HepG2 (cell line): ENCODE measurements at regions not wholly inside any gene's neighbourhood (a gene's known extent, or its start where the extent isn't known, plus 50 kb on each side); places are given as distances from the start of the nearest gene placed in this dataset.

Experiments
- ATAC-seq: fragments of 200-7000 bp; cut with Tn5 transposase; 3 replicates; pipeline ENCODE4 v1.9.1; 2020; ENCODE audit warnings: mild to moderate bottlenecking, moderate library complexity
- BruUV-seq: library from RNA; stranded (reverse); fragments of 400-500 nt; replicated peaks from 2 replicates; lab custom pipeline; 2021; lab: Mats Ljungman, UMichigan
- CTCF ChIA-PET: fragments of 300-600 bp; formaldehyde crosslinking; extraction: SDS; loops from one replicate; lab custom pipeline; 2021; ENCODE audit warnings: low total read pairs, inconsistent platforms, low intra/inter-chr PET ratio; lab: Yijun Ruan, JAX
- POLR2A ChIA-PET: fragments of 350-600 bp; sonication (Branson Sonifier 250); formaldehyde crosslinking; loops from one replicate; lab custom pipeline; 2020; ENCODE audit warnings: antibody characterized with exemption, inconsistent platforms; lab: Yijun Ruan, JAX
- DNase-seq: peaks from one replicate; pipeline ENCODE4 v3.0.0-alpha.2; 2015; ENCODE audit warnings: low spot score
- FAIRE-seq: peaks from 3 replicates; lab custom pipeline; 2011; peaks lifted over from hg19 to GRCh38; lab: Jason Lieb, UNC
- H2AFZ ChIP-seq: one replicate; pipeline ENCODE4 v1.6.1; 2011; ENCODE audit warnings: low read length, inconsistent platforms
- H3K27ac ChIP-seq: fragments of 300-600 bp; 3 replicates; pipeline ENCODE4 v1.8.0; 2011; ENCODE audit warnings: mixed run types, mild to moderate bottlenecking, mixed read lengths, low read length, inconsistent platforms; ENCODE audit not compliant: insufficient read depth; ENCODE audit errors: extremely low read length
- H3K27me3 ChIP-seq, 2 experiments: fragments of 200-600 bp in 1 of 2; 2 replicates in 1 of 2; 3 replicates in 1 of 2; pipeline versions ENCODE4 v1.6.0 to v1.8.0; 2011; ENCODE audit warnings: low read length in 2 of 2, mild to moderate bottlenecking in 2 of 2, moderate library complexity in 2 of 2, inconsistent platforms in 1 of 2; ENCODE audit not compliant: insufficient read depth in 2 of 2, control insufficient read depth in 1 of 2
- H3K36me3 ChIP-seq, 2 experiments: fragments of 200-600 bp in 1 of 2; replicated peaks in 1 of 2; 2 replicates in 1 of 2; 3 replicates in 1 of 2; pipeline versions ENCODE4 v1.5.1 to v1.8.0; 2011; ENCODE audit warnings: low read length in 2 of 2, inconsistent platforms in 1 of 2; ENCODE audit not compliant: insufficient read depth in 2 of 2, control insufficient read depth in 1 of 2
- H3K4me1 ChIP-seq: 2 replicates; pipeline ENCODE4 v1.5.1; 2012; ENCODE audit warnings: low read length, inconsistent platforms; ENCODE audit not compliant: insufficient read depth
- H3K4me2 ChIP-seq: 2 replicates; pipeline ENCODE4 v1.6.0; 2011; ENCODE audit warnings: low read depth, low read length, inconsistent platforms
- H3K4me3 ChIP-seq, 3 experiments: fragments of 200-600 bp in 1 of 3; sonication (generic), shearing (Covaris generic) in 1 of 3; replicated peaks in 1 of 3; 2 replicates each; pipeline ENCODE4 v1.5.1; 2011 to 2016; ENCODE audit warnings: low read length in 3 of 3, inconsistent platforms in 2 of 3, low read depth in 2 of 3, mild to moderate bottlenecking in 2 of 3, control low read depth in 1 of 3, mixed read lengths in 1 of 3; ENCODE audit not compliant: insufficient read depth in 1 of 3
- H3K79me2 ChIP-seq: one replicate; pipeline ENCODE4 v1.6.1; 2011; ENCODE audit warnings: low read length, inconsistent platforms; ENCODE audit not compliant: insufficient read depth
- H3K9ac ChIP-seq: 2 replicates; pipeline ENCODE4 v1.6.0; 2011; ENCODE audit warnings: mild to moderate bottlenecking, low read depth, low read length, inconsistent platforms; ENCODE audit not compliant: insufficient read depth
- H3K9me3 ChIP-seq: 2 replicates; pipeline ENCODE4 v1.5.1; 2012; ENCODE audit warnings: mild to moderate bottlenecking, low read length
- H4K20me1 ChIP-seq: 2 replicates; pipeline ENCODE4 v1.6.0; 2011; ENCODE audit warnings: inconsistent platforms, mild to moderate bottlenecking, low read length, moderate library complexity; ENCODE audit not compliant: insufficient read depth
- CEBPG ChIP-seq: IDR thresholded peaks from 2 replicates; pipeline ENCODE4 v1.6.1; 2016
- HOXA7 ChIP-seq: sonication (generic); formaldehyde crosslinking; IDR thresholded peaks from 2 replicates; pipeline ENCODE4 v1.8.1; 2022; ENCODE audit warnings: mild to moderate bottlenecking, missing genetic modification reagents, moderate library complexity
- SATB2 ChIP-seq: sonication (generic); formaldehyde crosslinking; IDR thresholded peaks from 2 replicates; pipeline ENCODE4 v1.5.0; 2020; ENCODE audit warnings: missing genetic modification reagents
- SPEN ChIP-seq: sonication (generic); formaldehyde crosslinking; IDR thresholded peaks from 2 replicates; pipeline ENCODE4 v1.5.1; 2020; ENCODE audit warnings: low read depth, mild to moderate bottlenecking, missing genetic modification reagents
- SRSF1 ChIP-seq: fragments of 200-400 bp; formaldehyde crosslinking; optimal IDR thresholded peaks from 2 replicates; pipeline ENCODE3; 2017; ENCODE audit warnings: mild to moderate bottlenecking, low read depth, low read length, moderate library complexity
- SYNCRIP ChIP-seq: fragments of 200-400 bp; formaldehyde crosslinking; IDR thresholded peaks from 2 replicates; pipeline ENCODE4 v1.6.1; 2018; ENCODE audit warnings: mild to moderate bottlenecking, low read depth, low read length; ENCODE audit not compliant: insufficient read depth
- TCF7 ChIP-seq: sonication (generic); IDR thresholded peaks from 2 replicates; pipeline ENCODE4 v1.6.1; 2016; ENCODE audit warnings: antibody characterized with exemption, low read depth
- TEAD3 ChIP-seq: optimal IDR thresholded peaks from 2 replicates; pipeline ENCODE3; 2016; ENCODE audit warnings: borderline replicate concordance
- ZMYM4 ChIP-seq: sonication (generic); formaldehyde crosslinking; IDR thresholded peaks from 2 replicates; pipeline ENCODE4 v1.8.1; 2023; ENCODE audit warnings: mild to moderate bottlenecking, missing genetic modification reagents
- ZNF34 ChIP-seq: sonication (generic); formaldehyde crosslinking; IDR thresholded peaks from 2 replicates; pipeline ENCODE4 v1.4.0; 2020; ENCODE audit warnings: mild to moderate bottlenecking, missing genetic modification reagents, borderline replicate concordance
- ZNF382 ChIP-seq: sonication (generic); formaldehyde crosslinking; IDR thresholded peaks from 2 replicates; pipeline ENCODE4 v1.5.0; 2020; ENCODE audit warnings: missing genetic modification reagents, mild to moderate bottlenecking, borderline replicate concordance
- ZNF589 ChIP-seq: sonication (generic); formaldehyde crosslinking; conservative IDR thresholded peaks from 2 replicates; pipeline ENCODE4 v1.8.0; 2022; ENCODE audit warnings: mild to moderate bottlenecking, moderate library complexity, missing genetic modification reagents
- ZNF782 ChIP-seq: sonication (generic); formaldehyde crosslinking; IDR thresholded peaks from 2 replicates; pipeline ENCODE4 v1.4.0; 2020; ENCODE audit warnings: missing genetic modification reagents, mild to moderate bottlenecking, borderline replicate concordance
- ZSCAN9 ChIP-seq: IDR thresholded peaks from 2 replicates; pipeline ENCODE4 v1.6.1; 2016; ENCODE audit warnings: borderline replicate concordance
- WGBS: methylation state at CpG from one replicate; pipeline ENCODE4 v1.1.6; 2017; ENCODE audit warnings: low lambda C conversion rate; 5-methylcytosine and 5-hydroxymethylcytosine counted together
- in situ Hi-C: cut with HindIII; loops from 2 replicates; pipeline ENCODE4 v1.10.0; 2017; ENCODE audit warnings: low pct_unique_long_range_greater_than_20kb; ENCODE audit not compliant: extremely low pct_ligation_motif_present
- intact Hi-C: fragments of 100-400 bp; cut with micrococcal nuclease; formaldehyde crosslinking; loops from one replicate; pipeline ENCODE4 v1.10.0; 2022; ENCODE audit not compliant: unreplicated experiment
- TF ChIP-seq, protein P1 (sequence below): IDR thresholded peaks from 2 replicates; pipeline ENCODE4 v1.6.1; 2012; ENCODE audit warnings: low read depth, low read length, improper control_type of control experiment
- TF ChIP-seq, protein P2 (sequence below): IDR thresholded peaks from 2 replicates; pipeline ENCODE4 v1.6.1; 2016; ENCODE audit warnings: missing genetic modification reagents, missing compliant biosample characterization
- TF ChIP-seq, protein P3 (sequence below): sonication (generic); formaldehyde crosslinking; IDR thresholded peaks from 2 replicates; pipeline ENCODE4 v1.8.0; 2022; ENCODE audit warnings: missing genetic modification reagents, mild to moderate bottlenecking, inconsistent platforms, borderline replicate concordance
- TF ChIP-seq, protein P4 (sequence below): sonication (generic); formaldehyde crosslinking; IDR thresholded peaks from 2 replicates; pipeline ENCODE4 v1.8.0; 2022; ENCODE audit warnings: missing genetic modification reagents, mild to moderate bottlenecking, borderline replicate concordance

DNA sequence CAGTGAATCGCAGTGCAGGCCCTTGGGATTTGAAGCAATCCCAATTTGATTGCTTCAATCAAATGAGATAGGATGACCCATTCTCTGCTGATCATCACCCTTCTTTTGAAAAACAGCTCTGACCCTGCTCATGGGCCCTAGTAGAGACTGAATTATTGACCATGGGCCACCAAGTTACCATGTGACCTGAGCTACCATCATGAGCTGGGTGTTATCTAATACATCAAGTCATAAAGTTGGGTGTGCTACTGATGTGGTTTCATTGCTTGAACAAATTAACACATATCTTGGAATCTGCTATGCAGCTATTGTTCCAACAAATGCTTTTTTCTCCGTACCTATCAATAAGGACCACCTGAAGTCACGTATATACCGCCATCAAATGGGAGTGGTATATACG lies 54.8 kb upstream of the CNKSR3 start:
- in situ Hi-C loops (no loop called here), intact Hi-C loops (no loop called here)
- H2AFZ ChIP-seq = no peak overlapping the region
- H4K20me1 ChIP-seq = no peaks in the 10 kb centered on the region
- no peak for TF ChIP-seq HOXA7 (CRISPR knock-in tag)
- no peak for TF ChIP-seq ZNF34 (CRISPR knock-in tag)
- TF ChIP-seq, protein P1, sequence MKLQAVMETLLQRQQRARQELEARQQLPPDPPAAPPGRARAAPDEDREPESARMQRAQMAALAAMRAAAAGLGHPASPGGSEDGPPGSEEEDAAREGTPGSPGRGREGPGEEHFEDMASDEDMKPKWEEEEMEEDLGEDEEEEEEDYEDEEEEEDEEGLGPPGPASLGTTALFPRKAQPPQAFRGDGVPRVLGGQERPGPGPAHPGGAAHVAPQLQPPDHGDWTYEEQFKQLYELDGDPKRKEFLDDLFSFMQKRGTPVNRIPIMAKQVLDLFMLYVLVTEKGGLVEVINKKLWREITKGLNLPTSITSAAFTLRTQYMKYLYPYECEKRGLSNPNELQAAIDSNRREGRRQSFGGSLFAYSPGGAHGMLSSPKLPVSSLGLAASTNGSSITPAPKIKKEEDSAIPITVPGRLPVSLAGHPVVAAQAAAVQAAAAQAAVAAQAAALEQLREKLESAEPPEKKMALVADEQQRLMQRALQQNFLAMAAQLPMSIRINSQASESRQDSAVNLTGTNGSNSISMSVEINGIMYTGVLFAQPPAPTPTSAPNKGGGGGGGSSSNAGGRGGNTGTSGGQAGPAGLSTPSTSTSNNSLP = no peak
- no peak for TF ChIP-seq ZMYM4 (CRISPR knock-in tag)
- TF ChIP-seq, protein P2, sequence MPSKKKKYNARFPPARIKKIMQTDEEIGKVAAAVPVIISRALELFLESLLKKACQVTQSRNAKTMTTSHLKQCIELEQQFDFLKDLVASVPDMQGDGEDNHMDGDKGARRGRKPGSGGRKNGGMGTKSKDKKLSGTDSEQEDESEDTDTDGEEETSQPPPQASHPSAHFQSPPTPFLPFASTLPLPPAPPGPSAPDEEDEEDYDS (CRISPR knock-in tag) = no peak
- no peak for TF ChIP-seq TCF7
- no peak for TF ChIP-seq SYNCRIP
- TF ChIP-seq TEAD3 = no peak
- no peaks in the 10 kb centered on the region for H3K4me1 ChIP-seq
- ATAC-seq = no peak
- H3K9me3 ChIP-seq = no peaks in the 10 kb centered on the region
- CTCF ChIA-PET = no interaction called here
- DNase-seq = no peak
- H3K27ac ChIP-seq = no peak overlapping the region
- peaks cover 2 to 14% of the 10 kb centered on the region in 2 experiments; a peak in 3 of 5 replicates for H3K27me3 ChIP-seq
- no peaks in the 10 kb centered on the region for H3K79me2 ChIP-seq
- no TSS peak for BruUV-seq
- H3K4me3 ChIP-seq = no peak overlapping the region
- no peak overlapping the region for H3K9ac ChIP-seq
- H3K36me3 ChIP-seq = no peaks in the 10 kb centered on the region
- no peak overlapping the region for H3K4me2 ChIP-seq
- no peak for FAIRE-seq
- POLR2A ChIA-PET = no interaction called here
- 56% methylated on average over 4 of the region's 5 CpGs for WGBS

DNA sequence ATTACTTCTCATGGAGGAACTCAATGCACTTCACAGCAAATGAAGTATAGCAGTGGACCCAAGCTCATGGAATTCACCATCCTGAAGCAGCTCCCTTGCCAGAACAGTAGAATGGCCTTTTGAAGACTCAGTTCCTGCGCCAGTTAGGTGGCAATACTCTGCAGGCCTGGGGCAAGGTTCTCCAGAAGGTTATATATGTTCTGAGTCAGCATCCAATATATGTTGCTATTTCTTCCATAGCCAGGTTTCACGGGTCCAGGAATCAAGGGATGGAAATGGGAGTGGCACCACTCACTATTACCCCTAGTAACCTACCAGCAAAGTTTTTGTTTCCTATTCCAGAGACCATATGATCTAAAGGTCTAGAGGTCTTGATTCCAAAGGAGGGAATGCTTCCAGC lies 56.4 kb upstream of the CNKSR3 start:
- no peak overlapping the region for H3K4me2 ChIP-seq
- ATAC-seq (no peak), FAIRE-seq (no peak), DNase-seq (no peak)
- no peak overlapping the region for H2AFZ ChIP-seq
- POLR2A ChIA-PET = no interaction called here
- no peaks in the 10 kb centered on the region for H3K79me2 ChIP-seq
- H3K27ac ChIP-seq = no peak overlapping the region
- BruUV-seq = no TSS peak
- no peak overlapping the region for H3K9ac ChIP-seq
- no peaks in the 10 kb centered on the region for H3K9me3 ChIP-seq
- intact Hi-C loops = no loop called here
- H3K4me3 ChIP-seq = no peak overlapping the region
- H3K27me3 ChIP-seq = peaks cover 2 to 3% of the 10 kb centered on the region in 2 experiments; a peak in 2 of 5 replicates
- H3K36me3 ChIP-seq = no peaks in the 10 kb centered on the region
- in situ Hi-C loops = no loop called here
- WGBS = 25% methylated on average over 2 of the region's 2 CpGs
- no peaks in the 10 kb centered on the region for H3K4me1 ChIP-seq
- no peaks in the 10 kb centered on the region for H4K20me1 ChIP-seq
- CTCF ChIA-PET = no interaction called here
- TF ChIP-seq, protein P3, sequence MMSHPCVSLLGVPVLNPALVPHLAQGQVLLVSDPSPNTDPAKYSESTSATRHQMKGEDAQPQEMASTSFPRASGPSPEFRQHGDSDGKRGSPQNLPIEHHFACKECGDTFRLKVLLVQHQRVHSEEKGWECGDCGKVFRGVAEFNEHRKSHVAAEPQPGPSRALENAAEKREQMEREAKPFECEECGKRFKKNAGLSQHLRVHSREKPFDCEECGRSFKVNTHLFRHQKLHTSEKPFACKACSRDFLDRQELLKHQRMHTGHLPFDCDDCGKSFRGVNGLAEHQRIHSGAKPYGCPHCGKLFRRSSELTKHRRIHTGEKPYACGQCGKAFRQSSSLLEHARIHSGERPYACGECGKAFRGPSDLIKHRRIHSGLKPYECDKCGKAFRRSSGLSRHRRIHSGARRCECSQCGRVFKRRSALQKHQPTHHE = no peak
- TF ChIP-seq ZSCAN9 (CRISPR knock-in tag) (no peak), CEBPG (no peak), SATB2 (CRISPR knock-in tag) (no peak), ZNF589 (CRISPR knock-in tag) (no peak), ZNF782 (CRISPR knock-in tag) (no peak), ZNF382 (CRISPR knock-in tag) (no peak), SRSF1 (no peak), SPEN (CRISPR knock-in tag) (no peak)
- TF ChIP-seq, protein P4, sequence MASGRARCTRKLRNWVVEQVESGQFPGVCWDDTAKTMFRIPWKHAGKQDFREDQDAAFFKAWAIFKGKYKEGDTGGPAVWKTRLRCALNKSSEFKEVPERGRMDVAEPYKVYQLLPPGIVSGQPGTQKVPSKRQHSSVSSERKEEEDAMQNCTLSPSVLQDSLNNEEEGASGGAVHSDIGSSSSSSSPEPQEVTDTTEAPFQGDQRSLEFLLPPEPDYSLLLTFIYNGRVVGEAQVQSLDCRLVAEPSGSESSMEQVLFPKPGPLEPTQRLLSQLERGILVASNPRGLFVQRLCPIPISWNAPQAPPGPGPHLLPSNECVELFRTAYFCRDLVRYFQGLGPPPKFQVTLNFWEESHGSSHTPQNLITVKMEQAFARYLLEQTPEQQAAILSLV (CRISPR knock-in tag) = no peak
